Ishikawa (cell line): ENCODE measurements at regions not wholly inside any gene's neighbourhood (a gene's known extent, or its start where the extent isn't known, plus 50 kb on each side); places are given as distances from the start of the nearest gene placed in this dataset.

Source experiments
- CREB1 ChIP-seq: IDR thresholded peaks from 2 replicates; pipeline ENCODE4 v1.6.1; 2012; ENCODE audit warnings: low read depth
- YY1 ChIP-seq: IDR thresholded peaks from 2 replicates; pipeline ENCODE4 v1.6.1; 2012; ENCODE audit warnings: low read depth
- TF ChIP-seq, protein P1 (sequence below): IDR thresholded peaks from 2 replicates; pipeline ENCODE4 v1.6.1; 2012

DNA sequence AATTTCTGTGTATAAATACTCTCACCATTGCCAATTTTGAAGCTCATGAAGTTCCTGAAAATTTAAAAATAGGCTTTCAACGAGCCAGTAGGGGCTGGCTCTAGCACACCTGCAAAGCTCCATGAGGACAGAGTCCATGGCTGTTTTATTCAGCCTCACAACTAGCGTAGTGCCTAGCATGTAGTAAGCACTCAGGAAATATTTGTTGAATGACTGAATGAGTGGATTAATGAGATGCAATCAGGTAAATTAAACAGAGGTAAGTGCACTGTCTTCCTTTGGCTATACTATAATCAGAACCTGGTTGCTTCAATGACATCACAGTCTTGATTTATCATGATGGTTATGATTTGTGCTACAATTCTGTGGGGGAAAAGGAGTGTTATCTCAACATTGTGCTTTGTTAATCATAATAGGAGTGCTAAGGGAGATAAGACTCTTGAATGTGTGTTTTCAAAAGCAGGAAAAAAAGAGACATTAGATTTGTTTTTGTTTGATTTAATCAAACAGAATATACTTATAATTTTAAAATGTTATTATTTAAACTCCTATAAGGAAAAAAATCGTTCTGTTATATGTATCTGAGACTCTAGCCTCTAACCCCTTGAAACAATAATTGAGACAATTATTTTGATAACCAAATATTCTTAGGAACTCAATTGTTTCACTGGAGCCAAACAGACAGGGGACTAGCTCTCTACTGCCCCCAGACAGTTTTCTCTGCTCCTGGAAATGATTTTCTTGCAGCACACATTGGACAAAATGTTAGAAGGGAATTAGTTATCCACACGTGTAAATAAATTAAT is 171.7 kb upstream of the ATP11B start:
- TF ChIP-seq YY1 (no peak), CREB1 (no peak)
- TF ChIP-seq, protein P1, sequence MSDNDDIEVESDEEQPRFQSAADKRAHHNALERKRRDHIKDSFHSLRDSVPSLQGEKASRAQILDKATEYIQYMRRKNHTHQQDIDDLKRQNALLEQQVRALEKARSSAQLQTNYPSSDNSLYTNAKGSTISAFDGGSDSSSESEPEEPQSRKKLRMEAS, result no peak
